A204.1 (cell line): ENCODE measurements at regions not wholly inside any gene's neighbourhood (a gene's known extent, or its start where the extent isn't known, plus 50 kb on each side); places are given as distances from the start of the nearest gene placed in this dataset.
"Not testable (repeated sequence)": the region's sequence is repeated elsewhere in the genome, so short reads cannot be mapped to it uniquely, and the experiment has no call there.

ENCODE experiments used
- FAIRE-seq: peaks from 2 replicates; lab custom pipeline; 2012; peaks lifted over from hg19 to GRCh38; lab: Jason Lieb, UNC

DNA sequence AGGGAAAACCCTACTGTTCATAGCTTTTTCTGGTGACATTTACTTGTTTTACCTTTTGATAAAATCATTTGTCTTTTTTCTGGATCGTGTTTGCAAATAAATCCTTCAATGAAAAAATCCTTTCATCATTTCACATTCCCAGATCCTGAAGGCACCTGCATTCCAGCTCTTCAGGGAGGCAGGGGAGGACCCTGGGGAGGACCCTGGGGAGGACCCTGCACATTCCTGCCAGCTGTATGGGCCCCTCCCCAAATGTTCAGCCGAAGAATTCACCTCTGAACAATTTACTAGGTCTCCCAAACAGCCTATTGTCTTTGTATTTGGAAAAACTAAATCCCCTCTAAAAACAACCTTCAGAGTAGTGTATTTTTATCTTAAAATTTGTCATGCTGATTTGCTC lies 558.4 kb upstream of the ID2 start:
- FAIRE-seq = no peak

DNA sequence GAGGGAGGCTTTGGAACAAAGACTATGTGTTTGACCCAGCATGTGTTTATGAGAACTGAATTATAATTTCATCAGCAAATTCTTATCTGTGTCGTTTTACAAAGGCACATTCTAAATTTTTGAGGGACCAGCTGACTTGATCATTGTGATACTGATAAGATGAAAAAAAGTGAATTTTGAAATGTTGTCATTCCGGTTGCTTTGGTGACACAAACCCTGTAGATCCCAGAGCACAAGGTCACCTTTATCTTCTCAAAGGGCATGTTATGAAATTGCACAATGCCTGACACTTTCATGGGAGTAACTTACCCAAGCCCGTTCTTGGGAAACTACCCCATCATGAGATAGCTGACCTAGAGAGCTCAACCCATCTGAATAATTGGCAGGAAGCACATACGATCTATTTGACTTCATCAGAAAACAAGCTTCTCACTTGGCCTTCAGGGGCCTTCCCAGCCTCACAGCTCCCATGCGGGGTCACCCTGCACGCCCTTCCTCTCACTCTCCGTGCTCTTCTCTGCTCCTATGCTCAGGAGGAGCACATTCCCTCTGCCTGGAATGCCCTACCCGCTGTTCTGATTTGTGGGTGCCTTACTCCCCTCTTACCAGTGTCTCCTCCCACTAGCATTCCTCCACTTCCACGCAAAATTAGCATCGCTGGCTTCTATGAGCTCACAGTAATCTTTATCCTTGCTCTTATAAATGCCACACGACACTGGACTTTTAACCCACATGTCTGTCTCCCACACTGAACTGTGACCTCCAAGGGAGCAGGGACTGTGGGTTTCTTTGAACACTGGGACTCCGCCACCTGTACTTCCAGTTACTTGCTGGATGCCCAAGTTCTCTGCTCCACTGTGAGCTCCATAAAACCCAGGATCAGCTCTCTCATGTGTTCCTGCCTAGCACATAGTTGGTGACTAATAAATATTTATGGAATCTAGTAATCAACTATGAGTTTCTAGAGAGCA lies 555.8 kb upstream of the ID2 start:
- no peak for FAIRE-seq

GRCh38 chr2:8126783-8127182 lies 555.1 kb upstream of the ID2 start:
- FAIRE-seq = no peak

GRCh38 chr2:8131423-8131822 lies 550.4 kb upstream of the ID2 start:
- FAIRE-seq = not testable (repeated sequence)

- no peak for FAIRE-seq
Observed at GRCh38 chr2:8132351-8132831, 549.5 kb upstream of the ID2 start.

DNA sequence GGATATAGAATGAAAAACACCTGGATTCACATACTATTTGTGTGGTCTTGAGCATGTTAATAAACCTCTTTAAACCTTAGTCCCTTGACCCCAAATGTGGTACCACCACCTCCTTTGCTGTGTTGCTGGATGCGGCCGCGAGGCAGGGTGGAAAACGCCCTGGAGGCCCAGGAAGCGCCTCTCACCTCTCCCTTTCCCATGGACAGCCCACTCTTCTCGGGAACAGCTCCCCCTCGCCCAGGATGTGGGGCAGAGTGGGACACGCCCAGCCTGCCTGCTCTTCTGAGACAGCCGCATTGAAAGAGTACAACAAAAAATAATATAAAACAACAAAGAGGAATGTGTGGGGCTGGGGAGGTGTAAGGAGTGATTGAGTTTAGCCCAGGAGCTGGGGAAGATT lies 549.0 kb upstream of the ID2 start:
- FAIRE-seq = no peak

GRCh38 chr2:8133363-8133762 lies 548.5 kb upstream of the ID2 start:
- FAIRE-seq = no peak

- no peak for FAIRE-seq
Observed at GRCh38 chr2:8133913-8134472, 547.9 kb upstream of the ID2 start.

DNA sequence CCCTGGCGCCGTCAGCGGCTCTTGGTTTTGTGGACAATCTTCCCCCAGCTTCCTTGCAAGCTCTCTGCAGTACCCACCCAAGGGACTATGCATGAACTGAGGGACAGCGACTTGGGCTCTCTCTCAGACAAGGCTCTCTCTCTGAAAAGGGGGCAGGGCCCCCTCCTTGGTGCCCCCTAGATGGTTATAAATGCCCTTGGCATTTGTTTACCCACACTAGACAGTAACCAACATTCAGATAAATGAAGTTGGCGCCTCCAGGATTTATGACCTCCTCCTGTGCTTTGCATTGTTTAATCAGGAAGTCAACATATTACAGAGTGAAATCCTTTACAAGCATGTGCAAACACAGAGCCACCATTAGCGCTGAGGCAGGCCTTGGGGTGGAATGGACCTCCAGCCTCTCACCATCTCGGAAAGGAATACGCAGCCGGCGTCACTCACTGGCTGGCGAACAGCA lies 547.4 kb upstream of the ID2 start:
- FAIRE-seq = no peak

DNA sequence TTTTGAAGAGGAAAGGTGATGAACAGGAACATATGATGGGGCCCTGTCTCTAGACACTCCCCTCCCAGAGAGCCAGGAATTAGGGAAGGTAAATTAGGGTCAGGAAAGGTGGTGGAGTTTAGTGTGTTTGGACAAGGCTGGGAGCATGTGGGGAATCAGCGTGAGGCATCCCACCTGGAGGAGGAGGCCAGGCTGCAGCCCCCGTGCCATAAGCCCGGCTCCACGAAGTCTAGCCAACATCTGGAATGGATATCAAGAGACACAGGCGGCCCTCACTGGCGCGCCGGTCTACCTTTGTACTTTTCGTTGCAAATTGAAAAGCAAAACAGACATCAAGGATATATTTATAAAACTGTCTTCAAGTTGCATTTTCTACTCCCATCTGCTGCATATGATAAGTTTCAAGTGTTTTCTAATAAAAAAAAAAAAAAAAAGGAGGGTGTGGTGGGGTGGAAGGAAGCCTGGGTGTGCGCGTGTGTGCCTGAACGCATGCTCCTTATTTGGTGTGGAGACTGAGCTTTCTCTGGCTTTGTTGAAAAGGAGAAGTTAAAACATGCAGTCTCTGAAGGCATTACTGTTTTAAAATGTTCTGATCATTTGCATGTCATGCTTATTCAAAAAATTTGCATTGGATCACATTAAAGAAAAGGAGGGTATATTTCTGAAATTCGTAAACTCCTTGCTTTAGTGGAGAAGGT lies 546.7 kb upstream of the ID2 start:
- FAIRE-seq = no peak

DNA sequence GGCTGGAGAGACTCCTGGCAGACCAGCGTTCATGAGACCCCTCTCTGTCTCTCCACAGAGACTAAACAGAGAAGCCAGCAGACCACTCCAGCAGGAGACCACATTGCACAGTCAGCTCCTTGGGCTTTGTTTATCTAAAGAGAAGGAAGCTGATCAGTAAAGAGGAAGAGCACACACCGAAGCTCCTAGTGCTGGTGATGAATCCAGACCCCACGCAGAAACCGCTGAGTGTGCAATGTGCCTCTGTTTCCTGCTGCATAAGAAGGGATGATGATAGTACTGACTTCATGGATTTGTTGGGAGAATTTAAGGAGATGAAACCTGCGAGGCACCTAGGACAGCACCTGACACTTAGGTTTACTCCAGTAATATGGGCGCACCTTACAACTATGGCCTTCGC lies 544.1 kb upstream of the ID2 start:
- no peak for FAIRE-seq

DNA sequence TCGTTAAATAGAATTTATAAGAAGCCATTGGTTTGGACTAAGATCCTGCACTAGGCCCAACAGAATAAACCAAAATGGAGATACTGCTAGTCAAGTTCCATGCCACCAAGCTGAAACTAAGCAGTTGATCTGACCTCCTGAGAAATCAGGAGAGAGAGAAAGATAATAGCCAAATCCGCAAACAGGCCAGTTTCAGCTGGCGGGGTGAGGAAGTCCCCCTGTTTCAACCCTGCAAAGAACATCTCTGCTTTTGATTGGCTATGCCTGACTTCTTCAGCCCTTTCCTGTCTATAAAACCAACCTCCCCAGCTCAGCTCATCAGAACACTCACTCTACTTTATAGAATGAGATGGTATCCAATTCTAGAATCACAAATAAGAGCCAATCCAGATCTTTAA lies 543.3 kb upstream of the ID2 start:
- FAIRE-seq = no peak

DNA sequence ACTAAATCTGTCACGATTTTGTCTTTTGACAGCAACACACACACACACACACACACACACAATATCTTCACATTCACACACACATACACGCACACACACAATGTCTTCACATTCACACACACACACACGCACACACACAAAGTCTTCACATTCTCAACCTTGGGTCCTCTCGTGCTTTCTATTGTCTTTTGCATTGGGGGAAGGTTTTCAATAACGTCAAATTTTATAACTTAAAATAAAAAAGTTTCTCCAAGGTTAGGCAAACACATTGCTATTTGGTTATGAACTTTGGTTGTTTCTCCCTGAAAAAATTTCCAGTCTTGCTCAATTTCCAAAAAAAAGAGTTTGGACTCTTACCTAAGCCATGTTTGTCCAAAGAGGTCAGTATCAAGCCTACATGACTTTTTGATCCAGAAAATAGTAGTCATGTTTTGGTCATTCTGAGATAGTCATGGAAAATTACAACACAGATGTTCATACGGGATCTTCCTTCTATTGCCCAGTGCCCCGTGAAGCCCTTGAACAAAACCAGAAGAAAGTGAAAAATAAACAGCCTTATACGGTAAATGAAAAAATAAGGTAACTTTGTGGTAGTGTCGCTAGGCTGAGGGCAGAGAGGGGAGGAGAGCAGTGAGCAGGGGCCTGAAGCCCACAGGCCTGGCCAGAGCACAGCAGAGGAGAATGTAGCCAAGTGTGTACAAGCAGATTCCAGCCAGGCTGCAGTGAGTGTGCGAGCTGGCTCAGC lies 542.8 kb upstream of the ID2 start:
- no peak for FAIRE-seq

DNA sequence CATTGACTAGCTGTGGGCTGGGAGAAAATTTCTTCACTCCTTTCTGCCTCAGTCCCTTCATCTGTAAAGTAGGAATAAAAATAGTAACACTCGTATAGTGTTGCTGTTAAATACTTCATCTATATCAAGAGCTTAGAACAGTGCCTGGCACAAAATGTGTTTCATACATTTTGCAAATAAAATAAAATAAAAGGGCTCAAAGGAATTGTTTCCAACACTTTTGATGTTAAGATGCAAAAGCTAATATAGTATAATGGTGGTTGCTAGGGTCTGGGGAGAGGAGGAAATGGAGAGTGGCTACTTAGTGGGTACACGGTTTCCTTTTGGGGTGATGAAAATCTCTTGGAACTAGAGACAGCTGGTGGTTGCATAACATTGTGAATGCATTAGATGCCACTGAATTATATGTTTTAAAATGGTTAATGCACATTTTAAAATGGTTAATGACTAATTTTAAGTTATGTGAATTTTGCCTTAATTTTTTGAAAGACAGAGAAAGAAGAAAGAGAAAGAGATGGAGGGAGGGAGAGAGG lies 542.1 kb upstream of the ID2 start:
- no peak for FAIRE-seq

DNA sequence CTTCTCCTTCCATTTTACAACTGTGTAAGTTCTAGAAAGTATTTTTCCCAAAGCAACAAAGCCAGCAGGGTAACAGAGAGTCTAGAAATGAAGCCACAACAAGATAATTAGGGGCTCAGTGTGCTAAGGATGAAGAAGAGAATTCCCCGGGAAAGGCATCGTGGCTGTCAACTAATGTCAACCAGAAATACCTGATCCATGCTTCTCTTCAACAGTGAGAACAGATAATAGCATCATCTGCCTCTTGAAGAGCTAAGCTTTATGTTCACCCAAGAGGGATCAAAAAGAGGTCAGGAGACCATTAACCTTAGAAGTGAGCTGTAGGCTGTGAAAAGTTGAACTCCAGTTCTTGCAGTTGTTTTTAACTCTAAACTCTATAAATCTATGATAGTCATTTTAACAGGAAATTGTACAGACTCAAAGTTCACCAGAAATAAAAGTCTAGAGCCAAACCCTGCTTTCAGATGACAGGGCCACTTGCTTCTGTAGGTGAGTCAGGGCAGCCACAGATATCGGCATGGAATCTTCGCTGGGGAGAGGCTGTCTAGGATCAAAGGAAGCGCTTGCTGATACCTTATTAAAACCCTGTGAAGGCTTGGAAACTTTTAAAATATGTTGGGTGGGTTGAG lies 540.7 kb upstream of the ID2 start:
- no peak for FAIRE-seq

DNA sequence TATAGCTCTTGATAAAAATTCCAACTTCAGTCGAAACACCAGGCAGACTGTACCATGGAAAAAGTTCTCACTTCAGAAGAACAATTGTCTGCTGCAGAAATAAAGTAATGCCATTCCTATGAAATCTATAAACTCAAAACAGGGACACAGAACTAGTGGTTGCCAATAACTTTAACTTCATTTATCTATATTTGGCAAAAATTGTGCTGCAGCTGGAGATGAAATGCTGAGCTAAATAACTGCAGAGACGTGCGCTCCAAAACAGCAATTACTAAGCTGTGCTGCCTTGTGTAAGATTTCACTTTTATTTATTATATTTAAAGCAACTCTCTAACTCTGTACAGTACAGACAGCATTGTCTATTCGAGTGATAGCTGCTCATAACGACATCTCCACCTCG lies 540.1 kb upstream of the ID2 start:
- no peak for FAIRE-seq

- FAIRE-seq = no peak
Observed at GRCh38 chr2:8142461-8142860, 539.4 kb upstream of the ID2 start.

DNA sequence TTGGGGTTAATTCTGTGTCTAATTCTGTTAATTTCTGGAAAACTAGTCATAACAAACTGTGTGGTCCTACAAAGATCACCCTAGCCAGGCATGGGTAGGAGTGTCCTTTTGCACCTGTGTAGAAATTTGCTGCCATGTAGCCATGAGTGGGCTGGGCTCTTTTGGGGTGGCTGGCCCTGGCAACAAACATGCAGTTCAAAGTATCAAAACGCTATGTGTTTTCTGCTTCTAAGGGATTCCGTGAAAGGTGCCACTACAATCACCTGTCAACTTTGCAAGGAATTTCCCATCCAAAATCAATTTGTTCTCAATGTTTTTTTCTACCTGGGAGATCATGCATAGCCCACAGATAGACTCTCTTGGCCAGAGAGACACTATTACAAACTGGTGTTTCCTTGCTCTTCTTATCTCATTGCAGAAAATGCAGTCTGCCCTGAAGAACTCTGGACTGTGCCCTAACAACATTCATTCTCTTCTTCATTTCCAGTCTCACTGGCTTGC lies 537.7 kb upstream of the ID2 start:
- FAIRE-seq = no peak

GRCh38 chr2:8144785-8145184 lies 537.1 kb upstream of the ID2 start:
- no peak for FAIRE-seq

GRCh38 chr2:8145375-8145774 lies 536.5 kb upstream of the ID2 start:
- FAIRE-seq = not testable (repeated sequence)
